ENCODE measurements at regions not wholly inside any gene's neighbourhood (a gene's known extent, or its start where the extent isn't known, plus 50 kb on each side); places are given as distances from the start of the nearest gene placed in this dataset.

GRCh38 chr5:144103611-144104485, 66.6 kb downstream of the YIPF5 start:
- TF ChIP-seq CTCF (IDR thresholded peaks at IDR 0.05 in 4 of 5, conservative IDR thresholded peaks at IDR 0.05 in 1 of 5) (no peak), POLR2A (IDR thresholded peaks at IDR 0.05) (no peak)
